Prostate gland (tissue), 2 donors: ENCODE measurements at regions not wholly inside any gene's neighbourhood (a gene's known extent, or its start where the extent isn't known, plus 50 kb on each side); places are given as distances from the start of the nearest gene placed in this dataset.

Experiments used
- DNase-seq: peaks from one replicate; pipeline ENCODE4 v3.0.0-alpha.2; 2019; ENCODE audit warnings: low spot score
- H3K27ac ChIP-seq, 2 donors: fragments of 200-600 bp; sonication (generic); 2 replicates each; pipeline ENCODE4 v1.5.1; 2017 to 2019
- H3K27me3 ChIP-seq: fragments of 200-600 bp; sonication (generic); replicated peaks from 2 replicates; pipeline ENCODE4 v1.5.1; 2019; ENCODE audit not compliant: insufficient read depth
- H3K36me3 ChIP-seq, 2 donors: fragments of 200-600 bp; sonication (generic); 1 replicate in 1 of 2; 2 replicates in 1 of 2; pipeline versions ENCODE4 v1.5.1 to v1.8.1; 2017 to 2019
- H3K4me1 ChIP-seq: fragments of 200-600 bp; sonication (generic); replicated peaks from 2 replicates; pipeline ENCODE4 v1.5.1; 2019
- H3K4me3 ChIP-seq, 2 donors: fragments of 200-600 bp; sonication (generic); 2 replicates each; pipeline ENCODE4 v1.5.1; 2017 to 2019
- H3K9me3 ChIP-seq: fragments of 200-600 bp; sonication (generic); 2 replicates; pipeline ENCODE4 v1.5.1; 2017
- POLR2A ChIP-seq: fragments of 450-650 bp; IDR thresholded peaks from one replicate; pipeline ENCODE4 v1.6.1; 2016; ENCODE audit warnings: antibody characterized with exemption, mild to moderate bottlenecking
- POLR2AphosphoS5 ChIP-seq: sonication (generic); formaldehyde crosslinking; IDR thresholded peaks from one replicate; pipeline ENCODE4 v1.6.1; 2017; ENCODE audit warnings: antibody characterized with exemption
- WGBS: methylation state at CpG from one replicate; pipeline ENCODE4 v1.1.5; 2018; 5-methylcytosine and 5-hydroxymethylcytosine counted together
- intact Hi-C: fragments of 100-400 bp; cut with DNase I; formaldehyde crosslinking; loops from one replicate; pipeline ENCODE4 v1.14.2; 2022
- small RNA-seq, 2 donors: library from RNA; depleted of rRNA; stranded (forward); fragments of <200 nt; gene quantifications; one replicate each; pipeline ENCODE3, GENCODE V24; 2016
- TF ChIP-seq, protein P1 (sequence below), 4 experiments: fragments of 200-600 bp in 2 of 4; fragments of 450-650 bp in 2 of 4; sonication (generic) in 2 of 4; IDR thresholded peaks; 1 replicate in 3 of 4; 2 replicates in 1 of 4; pipeline ENCODE4 v1.5.1; 2016 to 2019; ENCODE audit warnings: antibody characterized with exemption in 4 of 4, mild to moderate bottlenecking in 2 of 4, moderate library complexity in 2 of 4

DNA sequence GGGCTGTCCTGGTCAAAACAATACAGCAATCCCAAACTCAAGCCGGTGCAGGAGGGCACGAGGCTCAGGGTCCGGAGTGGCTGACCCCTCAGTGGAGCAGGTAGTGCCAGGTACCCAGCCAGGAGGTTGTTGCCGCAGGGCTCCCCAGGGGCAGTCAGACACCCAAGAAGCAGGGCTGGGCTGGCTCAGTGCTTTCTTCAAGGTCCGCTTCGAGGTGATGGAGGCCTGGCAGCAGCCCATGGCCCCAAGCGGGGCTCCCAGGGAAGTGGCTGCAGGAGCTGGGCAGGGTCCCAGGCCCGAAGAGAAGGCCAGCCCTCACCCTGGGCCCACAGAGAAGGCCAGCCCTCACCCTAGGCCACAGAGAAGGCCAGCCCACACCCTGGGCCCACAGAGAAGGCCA, 55.3 kb upstream of the COPS8 start:
- H3K9me3 ChIP-seq: no peaks in the 10 kb centered on the region
- 99% methylated on average over 8 of the region's 8 CpGs for WGBS
- intact Hi-C loops: no loop called here
- TF ChIP-seq POLR2AphosphoS5: no peak
- H3K27ac ChIP-seq: no peak overlapping the region
- no peaks in the 10 kb centered on the region for H3K36me3 ChIP-seq
- no peak for DNase-seq
- H3K27me3 ChIP-seq: no peaks in the 10 kb centered on the region
- no peaks in the 10 kb centered on the region for H3K4me1 ChIP-seq
- H3K4me3 ChIP-seq: no peak overlapping the region

DNA sequence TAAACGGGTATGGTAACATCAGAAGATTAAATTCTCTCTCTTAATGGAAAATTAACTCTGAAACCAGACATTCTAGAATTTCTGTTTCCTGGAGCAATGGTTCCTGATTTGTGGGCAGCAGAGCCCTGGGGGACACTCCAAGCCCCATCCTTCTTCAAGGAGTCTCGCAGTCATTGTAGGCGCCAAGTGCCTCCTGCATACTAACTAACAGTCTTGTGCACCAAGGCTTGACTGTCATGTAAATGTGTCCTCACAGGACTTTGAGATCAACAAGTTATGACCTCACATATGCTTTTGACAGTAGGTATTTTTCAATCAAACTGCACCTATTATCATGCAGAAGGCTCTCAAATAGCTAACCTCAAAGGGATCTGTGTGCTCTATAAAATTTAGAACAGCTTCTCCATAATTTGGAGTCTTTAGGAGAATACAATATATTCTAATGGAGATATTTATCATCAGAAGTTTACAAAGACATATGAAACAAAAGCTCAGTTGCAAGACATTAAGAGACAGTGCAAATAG, 52.1 kb upstream of the COPS8 start:
- Histone ChIP-seq H3K27ac (no peak overlapping the region), H3K4me1 (no peaks in the 10 kb centered on the region), H3K4me3 (no peak overlapping the region), H3K27me3 (no peaks in the 10 kb centered on the region), H3K9me3 (no peaks in the 10 kb centered on the region), H3K36me3 (no peaks in the 10 kb centered on the region)
- intact Hi-C loops: no loop called here
- TF ChIP-seq POLR2A (no peak), POLR2AphosphoS5 (no peak)
- TF ChIP-seq, protein P1, sequence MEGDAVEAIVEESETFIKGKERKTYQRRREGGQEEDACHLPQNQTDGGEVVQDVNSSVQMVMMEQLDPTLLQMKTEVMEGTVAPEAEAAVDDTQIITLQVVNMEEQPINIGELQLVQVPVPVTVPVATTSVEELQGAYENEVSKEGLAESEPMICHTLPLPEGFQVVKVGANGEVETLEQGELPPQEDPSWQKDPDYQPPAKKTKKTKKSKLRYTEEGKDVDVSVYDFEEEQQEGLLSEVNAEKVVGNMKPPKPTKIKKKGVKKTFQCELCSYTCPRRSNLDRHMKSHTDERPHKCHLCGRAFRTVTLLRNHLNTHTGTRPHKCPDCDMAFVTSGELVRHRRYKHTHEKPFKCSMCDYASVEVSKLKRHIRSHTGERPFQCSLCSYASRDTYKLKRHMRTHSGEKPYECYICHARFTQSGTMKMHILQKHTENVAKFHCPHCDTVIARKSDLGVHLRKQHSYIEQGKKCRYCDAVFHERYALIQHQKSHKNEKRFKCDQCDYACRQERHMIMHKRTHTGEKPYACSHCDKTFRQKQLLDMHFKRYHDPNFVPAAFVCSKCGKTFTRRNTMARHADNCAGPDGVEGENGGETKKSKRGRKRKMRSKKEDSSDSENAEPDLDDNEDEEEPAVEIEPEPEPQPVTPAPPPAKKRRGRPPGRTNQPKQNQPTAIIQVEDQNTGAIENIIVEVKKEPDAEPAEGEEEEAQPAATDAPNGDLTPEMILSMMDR (IDR thresholded peaks at IDR 0.05): no peak
- DNase-seq: no peak
- WGBS: 82% methylated on average over 3 of the region's 3 CpGs

DNA sequence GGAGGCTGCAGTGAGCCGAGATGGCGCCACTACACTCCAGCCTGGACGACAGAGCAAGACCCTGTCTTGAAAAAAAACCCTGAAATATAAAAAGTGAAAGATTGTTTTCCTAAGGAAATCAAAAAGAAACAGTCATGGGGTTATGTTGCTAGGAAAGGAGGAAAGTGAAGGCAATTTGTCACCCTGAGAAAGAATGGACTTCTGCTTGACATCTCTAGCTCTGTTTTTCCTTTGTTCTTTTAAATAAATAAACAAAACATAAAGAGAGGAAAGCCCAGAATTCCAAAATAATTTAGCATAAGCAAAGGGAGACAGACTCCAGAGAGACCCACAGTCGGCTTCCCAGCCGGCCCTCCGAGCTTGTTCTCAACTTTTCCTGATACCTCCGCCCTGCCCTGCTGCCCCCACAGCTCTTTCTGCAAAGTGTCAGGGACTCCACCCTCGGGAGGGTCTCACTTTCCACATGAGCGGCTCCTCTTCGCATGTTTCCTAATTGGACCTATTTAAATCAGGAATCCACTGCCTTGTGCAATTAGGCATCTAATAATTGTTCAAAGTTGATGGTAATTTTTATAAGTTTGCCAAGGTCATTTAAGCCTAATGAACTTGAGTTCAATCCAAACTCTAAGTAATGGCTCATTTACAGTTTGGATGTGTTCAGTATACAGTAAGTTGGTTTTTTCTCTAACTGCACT, 49.8 kb upstream of the COPS8 start:
- intact Hi-C loops: no loop called here
- no peaks in the 10 kb centered on the region for H3K27me3 ChIP-seq
- WGBS: 88% methylated on average over 10 of the region's 10 CpGs

More for the DNA sequence above, 49.8 kb upstream of the COPS8 start:
- Histone ChIP-seq H3K36me3 (no peaks in the 10 kb centered on the region), H3K27ac (no peak overlapping the region), H3K4me3 (no peak overlapping the region), H3K4me1 (no peaks in the 10 kb centered on the region), H3K9me3 (no peaks in the 10 kb centered on the region)
- DNase-seq: no peak
- TF ChIP-seq POLR2A (no peak), POLR2AphosphoS5 (no peak)
- TF ChIP-seq, protein P1 (IDR thresholded peaks at IDR 0.05): no peak

Small RNAs in the stretch of these regions (small RNA-seq; reads per million reads assigned to genes)
- 0 reads per million in 2 donors for gene RNU6-1051P
